RWPE1 (cell line): ENCODE measurements at regions not wholly inside any gene's neighbourhood (a gene's known extent, or its start where the extent isn't known, plus 50 kb on each side); places are given as distances from the start of the nearest gene placed in this dataset.
"Not testable (repeated sequence)": the region's sequence is repeated elsewhere in the genome, so short reads cannot be mapped to it uniquely, and the experiment has no call there.

Experiments
- CTCF ChIA-PET: fragments of 350-600 bp; sonication (Branson Sonifier 250); formaldehyde crosslinking; extraction: SDS; loops from one replicate; lab custom pipeline; 2021; lab: Yijun Ruan, JAX
- POLR2A ChIA-PET: fragments of 400-600 bp; formaldehyde crosslinking; extraction: SDS; loops from one replicate; lab custom pipeline; 2020; ENCODE audit warnings: antibody characterized with exemption; ENCODE audit not compliant: low non-redundant PET; lab: Yijun Ruan, JAX
- DNase-seq: peaks from one replicate; pipeline ENCODE4 v3.0.0; 2012; ENCODE audit warnings: low spot score
- H3K27ac ChIP-seq: fragments of 450-650 bp; 2 replicates; pipeline ENCODE4 v1.5.1; 2017
- CTCF ChIP-seq: fragments of 450-650 bp; conservative IDR thresholded peaks from 2 replicates; pipeline ENCODE4 v1.5.1; 2017; ENCODE audit warnings: low read depth, mild to moderate bottlenecking

GRCh38 chr3:88725440-88726165 is 381.8 kb upstream of the EPHA3 start:
- no peak overlapping the region for H3K27ac ChIP-seq
- no peak for DNase-seq
- ChIA-PET POLR2A (no interaction called here), CTCF (no interaction called here)
- TF ChIP-seq CTCF = no peak

- DNase-seq = no peak
- POLR2A ChIA-PET = no interaction called here
- no peak for TF ChIP-seq CTCF
- CTCF ChIA-PET = no interaction called here
- H3K27ac ChIP-seq = no peak overlapping the region
Measured at GRCh38 chr3:88732186-88732585, 375.2 kb upstream of the EPHA3 start.

- no peak overlapping the region for H3K27ac ChIP-seq
- DNase-seq = no peak
- no peak for TF ChIP-seq CTCF
- CTCF ChIA-PET = no interaction called here
- POLR2A ChIA-PET = no interaction called here
Measured at GRCh38 chr3:88742106-88742505, 365.3 kb upstream of the EPHA3 start.

- DNase-seq = no peak
- ChIA-PET POLR2A (no interaction called here), CTCF (no interaction called here)
- no peak for TF ChIP-seq CTCF
- no peak overlapping the region for H3K27ac ChIP-seq
Measured at GRCh38 chr3:88742674-88743507, 364.5 kb upstream of the EPHA3 start.

GRCh38 chr3:88744896-88745295 is 362.5 kb upstream of the EPHA3 start:
- DNase-seq = no peak
- no peak for TF ChIP-seq CTCF
- ChIA-PET POLR2A (no interaction called here), CTCF (no interaction called here)
- H3K27ac ChIP-seq = no peak overlapping the region

GRCh38 chr3:88747145-88747544 is 360.3 kb upstream of the EPHA3 start:
- H3K27ac ChIP-seq, CTCF ChIA-PET, DNase-seq, POLR2A ChIA-PET: not testable (repeated sequence)

- POLR2A ChIA-PET = no interaction called here
- DNase-seq = no peak
- H3K27ac ChIP-seq = no peak overlapping the region
- no peak for TF ChIP-seq CTCF
- CTCF ChIA-PET = no interaction called here
Measured at GRCh38 chr3:88758676-88759075, 348.7 kb upstream of the EPHA3 start.
